CD4-positive, alpha-beta T cell (primary cell): ENCODE measurements at regions not wholly inside any gene's neighbourhood (a gene's known extent, or its start where the extent isn't known, plus 50 kb on each side); places are given as distances from the start of the nearest gene placed in this dataset.

Source experiments
- ATAC-seq: fragments of 200-7000 bp; cut with Tn5 transposase; one replicate; pipeline ENCODE4 v1.10.0; 2022; ENCODE audit warnings: mild to moderate bottlenecking; ENCODE audit not compliant: poor library complexity
- CTCF ChIA-PET: fragments of 350-600 bp; sonication (Branson Sonifier 250); formaldehyde crosslinking; loops from one replicate; lab custom pipeline; 2021; ENCODE audit warnings: antibody characterized with exemption, inconsistent platforms; lab: Charles Lee
- POLR2A ChIA-PET: fragments of 350-600 bp; sonication (Branson Sonifier 250); formaldehyde crosslinking; loops from one replicate; lab custom pipeline; 2021; ENCODE audit warnings: antibody characterized with exemption, inconsistent platforms; lab: Charles Lee
- DNase-seq, 14 experiments: peaks; one replicate each; pipeline ENCODE4 v3.0.0-alpha.2; 2013 to 2020; ENCODE audit warnings: mixed read lengths in 2 of 14
- H3K27ac ChIP-seq, 2 donors: one replicate each; pipeline versions ENCODE4 v1.5.1 to v1.7.0; 2013; ENCODE audit warnings: low read length in 2 of 2, low read depth in 1 of 2, mild to moderate bottlenecking in 1 of 2
- H3K27me3 ChIP-seq, 2 experiments: 1 replicate in 1 of 2; 2 replicates in 1 of 2; pipeline versions ENCODE4 v1.6.1 to v1.7.0; 2013; ENCODE audit warnings: low read length in 2 of 2, control low read depth in 1 of 2, mild to moderate bottlenecking in 1 of 2, moderate library complexity in 1 of 2; ENCODE audit not compliant: insufficient read depth in 2 of 2, control insufficient read depth in 1 of 2
- H3K36me3 ChIP-seq: one replicate; pipeline ENCODE4 v1.6.1; 2013; ENCODE audit warnings: low read length, control low read depth; ENCODE audit not compliant: insufficient read depth
- H3K4me1 ChIP-seq: one replicate; pipeline ENCODE4 v1.6.1; 2013; ENCODE audit warnings: low read length, control low read depth; ENCODE audit not compliant: insufficient read depth
- H3K4me3 ChIP-seq: one replicate; pipeline ENCODE4 v1.5.1; 2013; ENCODE audit warnings: mild to moderate bottlenecking, low read length, moderate library complexity
- H3K9me3 ChIP-seq, 2 experiments: 1 replicate in 1 of 2; 2 replicates in 1 of 2; pipeline versions ENCODE4 v1.6.1 to v1.7.0; 2013; ENCODE audit warnings: low read length in 2 of 2, mild to moderate bottlenecking in 2 of 2, control low read depth in 1 of 2, moderate library complexity in 1 of 2; ENCODE audit not compliant: control insufficient read depth in 1 of 2, insufficient read depth in 1 of 2
- H3K27ac Mint-ChIP-seq: one replicate; pipeline ENCODE4 v1.8.0; 2020; ENCODE audit warnings: mixed read lengths
- H3K27me3 Mint-ChIP-seq: one replicate; pipeline ENCODE4 v1.8.0; 2021; ENCODE audit warnings: mixed read lengths
- H3K36me3 Mint-ChIP-seq: one replicate; pipeline ENCODE4 v1.8.0; 2021; ENCODE audit warnings: low read depth, mixed read lengths
- H3K4me1 Mint-ChIP-seq: one replicate; pipeline ENCODE4 v1.8.0; 2021; ENCODE audit warnings: low read depth, mixed read lengths
- H3K4me3 Mint-ChIP-seq: one replicate; pipeline ENCODE4 v1.8.0; 2020; ENCODE audit warnings: mild to moderate bottlenecking, mixed read lengths
- H3K9me3 Mint-ChIP-seq: one replicate; pipeline ENCODE4 v1.8.0; 2020; ENCODE audit warnings: mixed read lengths
- CTCF ChIP-seq: fragments of 200-600 bp; IDR thresholded peaks from one replicate; pipeline ENCODE4 v1.8.0; 2022; ENCODE audit warnings: antibody characterized with exemption, mild to moderate bottlenecking
- intact Hi-C, 2 experiments: fragments of 100-400 bp; cut with DNase I in 1 of 2; cut with micrococcal nuclease in 1 of 2; formaldehyde crosslinking; loops; one replicate each; pipeline versions ENCODE4 v1.15.1 to v1.9.0; 2023 to 2025; cut with DNase I, micrococcal nuclease

- H3K9me3 ChIP-seq = peaks cover 0 to 7% of the 10 kb centered on the region in 2 experiments
- H3K4me3 ChIP-seq = no peak overlapping the region
- H3K4me1 ChIP-seq = no peaks in the 10 kb centered on the region
- intact Hi-C loops = no loop called here
- Mint-ChIP-seq H3K4me1 (no peaks in the 10 kb centered on the region), H3K27ac (no peak overlapping the region), H3K4me3 (no peak overlapping the region), H3K27me3 (no peaks in the 10 kb centered on the region), H3K9me3 (peaks cover 4% of the 10 kb centered on the region), H3K36me3 (no peaks in the 10 kb centered on the region)
- H3K36me3 ChIP-seq = no peaks in the 10 kb centered on the region
- no peak overlapping the region for H3K27ac ChIP-seq
- DNase-seq = no peak
- POLR2A ChIA-PET = no interaction called here
- no peak for TF ChIP-seq CTCF
- CTCF ChIA-PET = no interaction called here
- H3K27me3 ChIP-seq = no peaks in the 10 kb centered on the region
- no peak for ATAC-seq
Observed at GRCh38 chr3:146834917-146835316, 229.8 kb upstream of the PLSCR5 start.

GRCh38 chr3:146832857-146833458 is 227.8 kb upstream of the PLSCR5 start:
- intact Hi-C loops = no loop called here
- ChIA-PET CTCF (no interaction called here), POLR2A (no interaction called here)
- H3K4me1 Mint-ChIP-seq = no peaks in the 10 kb centered on the region
- no peaks in the 10 kb centered on the region for H3K36me3 ChIP-seq
- no peak overlapping the region for H3K4me3 ChIP-seq
- H3K4me1 ChIP-seq = no peaks in the 10 kb centered on the region
- H3K9me3 Mint-ChIP-seq = no peaks in the 10 kb centered on the region
- H3K27me3 Mint-ChIP-seq = no peaks in the 10 kb centered on the region
- H3K27me3 ChIP-seq = no peaks in the 10 kb centered on the region
- DNase-seq (no peak), ATAC-seq (no peak)
- peaks cover 0 to 7% of the 10 kb centered on the region in 2 experiments for H3K9me3 ChIP-seq
- no peaks in the 10 kb centered on the region for H3K36me3 Mint-ChIP-seq
- TF ChIP-seq CTCF = no peak
- no peak overlapping the region for H3K4me3 Mint-ChIP-seq
- no peak overlapping the region for H3K27ac ChIP-seq
- no peak overlapping the region for H3K27ac Mint-ChIP-seq

GRCh38 chr3:146831659-146832058 is 226.5 kb upstream of the PLSCR5 start:
- DNase-seq = no peak
- H3K27me3 Mint-ChIP-seq = no peaks in the 10 kb centered on the region
- Histone ChIP-seq H3K36me3 (no peaks in the 10 kb centered on the region), H3K27ac (no peak overlapping the region), H3K9me3 (peaks cover 0 to 7% of the 10 kb centered on the region in 2 experiments), H3K4me3 (no peak overlapping the region), H3K27me3 (no peaks in the 10 kb centered on the region), H3K4me1 (no peaks in the 10 kb centered on the region)
- H3K4me1 Mint-ChIP-seq = no peaks in the 10 kb centered on the region
- ATAC-seq = no peak
- no peak for TF ChIP-seq CTCF
- H3K9me3 Mint-ChIP-seq = no peaks in the 10 kb centered on the region
- H3K4me3 Mint-ChIP-seq = no peak overlapping the region
- no peak overlapping the region for H3K27ac Mint-ChIP-seq
- no peaks in the 10 kb centered on the region for H3K36me3 Mint-ChIP-seq
- intact Hi-C loops = no loop called here
- CTCF ChIA-PET = no interaction called here
- POLR2A ChIA-PET = no interaction called here
